CD14-positive monocyte (primary cell): ENCODE measurements at regions not wholly inside any gene's neighbourhood (a gene's known extent, or its start where the extent isn't known, plus 50 kb on each side); places are given as distances from the start of the nearest gene placed in this dataset.

Source experiments
- DNase-seq, 3 donors: peaks; one replicate each; pipeline ENCODE4 v3.0.0-alpha.2; 2011 to 2022
- H2AFZ ChIP-seq: 2 replicates; pipeline ENCODE4 v1.6.0; 2012; ENCODE audit warnings: mild to moderate bottlenecking, low read depth, low read length, inconsistent platforms; ENCODE audit not compliant: insufficient read depth, poor library complexity, severe bottlenecking
- H3K27ac ChIP-seq, 2 donors: 1 replicate in 1 of 2; 2 replicates in 1 of 2; pipeline ENCODE4 v1.5.1; 2012 to 2013; ENCODE audit warnings: low read length in 2 of 2, control low read depth in 1 of 2, inconsistent platforms in 1 of 2, low read depth in 1 of 2, mild to moderate bottlenecking in 1 of 2
- H3K27me3 ChIP-seq, 2 donors: one replicate each; pipeline versions ENCODE4 v1.6.0 to v1.6.1; 2011 to 2013; ENCODE audit warnings: low read length in 2 of 2; ENCODE audit not compliant: control insufficient read depth in 2 of 2, insufficient read depth in 2 of 2
- H3K36me3 ChIP-seq, 2 donors: replicated peaks in 1 of 2; 1 replicate in 1 of 2; 2 replicates in 1 of 2; pipeline versions ENCODE4 v1.5.1 to v1.6.1; 2012 to 2013; ENCODE audit warnings: low read length in 2 of 2, control low read depth in 1 of 2, inconsistent platforms in 1 of 2, mild to moderate bottlenecking in 1 of 2; ENCODE audit not compliant: insufficient read depth in 2 of 2, control insufficient read depth in 1 of 2
- H3K4me1 ChIP-seq, 2 donors: 1 replicate in 1 of 2; 2 replicates in 1 of 2; pipeline versions ENCODE4 v1.5.1 to v1.6.1; 2012 to 2013; ENCODE audit warnings: low read length in 2 of 2, control low read depth in 1 of 2, inconsistent platforms in 1 of 2, mild to moderate bottlenecking in 1 of 2, moderate library complexity in 1 of 2; ENCODE audit not compliant: insufficient read depth in 2 of 2, control insufficient read depth in 1 of 2
- H3K4me2 ChIP-seq: replicated peaks from 2 replicates; pipeline ENCODE3; 2012; ENCODE audit warnings: low read length, moderate library complexity, mild to moderate bottlenecking; ENCODE audit not compliant: poor library complexity, severe bottlenecking; ENCODE audit errors: extremely low read depth
- H3K4me3 ChIP-seq, 3 experiments: fragments of 200-600 bp in 1 of 3; sonication (generic) in 1 of 3; replicated peaks in 1 of 3; 1 replicate in 2 of 3; 2 replicates in 1 of 3; pipeline ENCODE4 v1.5.1; 2011 to 2013; ENCODE audit warnings: low read length in 3 of 3, mild to moderate bottlenecking in 3 of 3, control low read depth in 2 of 3, low read depth in 2 of 3, inconsistent platforms in 1 of 3, moderate library complexity in 1 of 3
- H3K79me2 ChIP-seq: 2 replicates; pipeline ENCODE4 v1.6.0; 2012; ENCODE audit warnings: mild to moderate bottlenecking, control low read depth, inconsistent platforms, low read length, moderate library complexity; ENCODE audit not compliant: insufficient read depth
- H3K9ac ChIP-seq: 2 replicates; pipeline ENCODE4 v1.6.0; 2017; ENCODE audit warnings: low read length, mild to moderate bottlenecking; ENCODE audit not compliant: insufficient read depth, poor library complexity, severe bottlenecking
- H3K9me3 ChIP-seq, 2 donors: replicated peaks in 1 of 2; 1 replicate in 1 of 2; 2 replicates in 1 of 2; pipeline versions ENCODE4 v1.5.1 to v1.6.1; 2012 to 2013; ENCODE audit warnings: low read length in 2 of 2, control low read depth in 1 of 2; ENCODE audit not compliant: control insufficient read depth in 1 of 2, insufficient read depth in 1 of 2
- H4K20me1 ChIP-seq: 2 replicates; pipeline ENCODE4 v1.6.0; 2012; ENCODE audit warnings: mild to moderate bottlenecking, low read length, control low read depth, moderate library complexity; ENCODE audit not compliant: insufficient read depth
- H3K27ac Mint-ChIP-seq, 7 donors: one replicate each; pipeline ENCODE4 v1.8.0; 2020; ENCODE audit warnings: mild to moderate bottlenecking in 7 of 7, mixed read lengths in 7 of 7, moderate library complexity in 6 of 7, inconsistent platforms in 2 of 7
- H3K27me3 Mint-ChIP-seq, 3 donors: one replicate each; pipeline ENCODE4 v1.8.0; 2021 to 2022; ENCODE audit warnings: low read depth in 3 of 3, mild to moderate bottlenecking in 3 of 3, mixed read lengths in 3 of 3, moderate library complexity in 3 of 3, inconsistent platforms in 1 of 3
- H3K36me3 Mint-ChIP-seq, 2 donors: one replicate each; pipeline ENCODE4 v1.8.0; 2020; ENCODE audit warnings: mixed read lengths in 2 of 2, inconsistent platforms in 1 of 2, mild to moderate bottlenecking in 1 of 2
- H3K4me1 Mint-ChIP-seq: one replicate; pipeline ENCODE4 v1.8.0; 2020; ENCODE audit warnings: mild to moderate bottlenecking, mixed read lengths
- H3K4me3 Mint-ChIP-seq, 2 donors: one replicate each; pipeline ENCODE4 v1.8.0; 2020; ENCODE audit warnings: mild to moderate bottlenecking in 2 of 2, mixed read lengths in 2 of 2, moderate library complexity in 1 of 2
- H3K9me3 Mint-ChIP-seq, 7 donors: one replicate each; pipeline ENCODE4 v1.8.0; 2020 to 2022; ENCODE audit warnings: mixed read lengths in 7 of 7, mild to moderate bottlenecking in 6 of 7, moderate library complexity in 6 of 7, inconsistent platforms in 2 of 7
- CTCF ChIP-seq: fragments of 200-600 bp; IDR thresholded peaks from one replicate; pipeline ENCODE4 v1.8.0; 2022; ENCODE audit warnings: antibody characterized with exemption, mild to moderate bottlenecking
- WGBS: methylation state at CpG from one replicate; pipeline ENCODE4 v1.1.5; 2013; ENCODE audit warnings: missing lambda C conversion rate; ENCODE audit not compliant: insufficient coverage; 5-methylcytosine and 5-hydroxymethylcytosine counted together
- intact Hi-C, 2 donors: fragments of 100-400 bp; cut with micrococcal nuclease; formaldehyde crosslinking; loops; one replicate each; pipeline versions ENCODE4 v1.15.0 to v1.15.1; 2023

GRCh38 chr7:26531926-26532325, 240.3 kb downstream of the SNX10 start:
- Mint-ChIP-seq H3K36me3 (no peaks in the 10 kb centered on the region), H3K9me3 (no peaks in the 10 kb centered on the region), H3K27ac (no peak overlapping the region), H3K27me3 (peaks cover 0 to 13% (median 5%) of the 10 kb centered on the region in 3 donors), H3K4me3 (no peak overlapping the region), H3K4me1 (peaks cover 5% of the 10 kb centered on the region)
- no peaks in the 10 kb centered on the region for H4K20me1 ChIP-seq
- H3K27me3 ChIP-seq: peaks cover 0 to 2% of the 10 kb centered on the region in 2 donors
- H3K9me3 ChIP-seq: no peaks in the 10 kb centered on the region
- H3K36me3 ChIP-seq: no peaks in the 10 kb centered on the region
- H3K4me2 ChIP-seq: no peak overlapping the region
- no peaks in the 10 kb centered on the region for H3K79me2 ChIP-seq
- no CpG with 5 or more reads among the region's 1 CpG for WGBS
- no peaks in the 10 kb centered on the region for H3K4me1 ChIP-seq
- TF ChIP-seq CTCF: no peak
- no peak overlapping the region for H3K9ac ChIP-seq
- H3K4me3 ChIP-seq: no peak overlapping the region
- H2AFZ ChIP-seq: no peak overlapping the region
- DNase-seq: no peak
- no peak overlapping the region for H3K27ac ChIP-seq
- intact Hi-C loops: no loop called here

GRCh38 chr7:26532471-26532870, 240.8 kb downstream of the SNX10 start:
- Mint-ChIP-seq H3K27ac (no peak overlapping the region), H3K4me3 (no peak overlapping the region), H3K9me3 (no peaks in the 10 kb centered on the region), H3K4me1 (peaks cover 5% of the 10 kb centered on the region), H3K36me3 (no peaks in the 10 kb centered on the region), H3K27me3 (peaks cover under 1 to 19% (median 6%) of the 10 kb centered on the region in 3 donors)
- no peak overlapping the region for H3K9ac ChIP-seq
- DNase-seq: no peak
- no peaks in the 10 kb centered on the region for H3K4me1 ChIP-seq
- no peaks in the 10 kb centered on the region for H4K20me1 ChIP-seq
- WGBS: no CpG with 5 or more reads among the region's 1 CpG
- intact Hi-C loops: no loop called here
- no peak overlapping the region for H3K27ac ChIP-seq
- H3K27me3 ChIP-seq: peaks cover 0 to 3% of the 10 kb centered on the region in 2 donors
- H3K4me2 ChIP-seq: no peak overlapping the region
- H2AFZ ChIP-seq: no peak overlapping the region
- H3K79me2 ChIP-seq: no peaks in the 10 kb centered on the region
- no peaks in the 10 kb centered on the region for H3K9me3 ChIP-seq
- H3K36me3 ChIP-seq: no peaks in the 10 kb centered on the region
- no peak overlapping the region for H3K4me3 ChIP-seq
- no peak for TF ChIP-seq CTCF
